GM23338 (cell line): ENCODE measurements at regions not wholly inside any gene's neighbourhood (a gene's known extent, or its start where the extent isn't known, plus 50 kb on each side); places are given as distances from the start of the nearest gene placed in this dataset.

ENCODE experiments used
- ATAC-seq: fragments of 200-7000 bp; cut with Tn5 transposase; 3 replicates; pipeline ENCODE4 v1.9.1; 2020
- DNase-seq: peaks from one replicate; pipeline ENCODE4 v3.0.0-alpha.2; 2015; ENCODE audit warnings: low spot score
- H2AFZ ChIP-seq: fragments of 200-600 bp; sonication (generic); 2 replicates; pipeline ENCODE4 v1.8.0; 2016; ENCODE audit warnings: antibody characterized with exemption, mild to moderate bottlenecking, moderate library complexity
- H3F3A ChIP-seq: fragments of 200-600 bp; sonication (generic); replicated peaks from 2 replicates; pipeline ENCODE4 v1.8.0; 2017; ENCODE audit warnings: antibody characterized with exemption, mixed run types, low read depth
- H3K27ac ChIP-seq: fragments of 200-600 bp; sonication (generic); 2 replicates; pipeline ENCODE4 v1.6.1; 2016; ENCODE audit warnings: low read depth
- H3K27me3 ChIP-seq: fragments of 200-600 bp; sonication (generic); 2 replicates; pipeline ENCODE4 v1.8.0; 2016; ENCODE audit warnings: mild to moderate bottlenecking, mixed run types, moderate library complexity; ENCODE audit not compliant: insufficient read depth
- H3K36me3 ChIP-seq: fragments of 200-600 bp; sonication (generic); 2 replicates; pipeline ENCODE4 v1.8.0; 2016; ENCODE audit warnings: mild to moderate bottlenecking; ENCODE audit not compliant: insufficient read depth
- H3K4me1 ChIP-seq: fragments of 200-600 bp; sonication (generic); 2 replicates; pipeline ENCODE4 v1.8.0; 2016; ENCODE audit warnings: mild to moderate bottlenecking, moderate library complexity; ENCODE audit not compliant: insufficient read depth
- H3K4me2 ChIP-seq: fragments of 200-600 bp; sonication (generic); 2 replicates; pipeline ENCODE4 v1.7.1; 2017; ENCODE audit warnings: mixed run types
- H3K4me3 ChIP-seq: fragments of 200-600 bp; sonication (generic); 2 replicates; pipeline ENCODE4 v1.6.1; 2016; ENCODE audit warnings: mixed run types
- H3K79me2 ChIP-seq: fragments of 200-600 bp; sonication (generic); replicated peaks from 2 replicates; pipeline ENCODE4 v1.8.0; 2017; ENCODE audit warnings: mild to moderate bottlenecking; ENCODE audit not compliant: insufficient read depth
- H3K9me2 ChIP-seq: fragments of 200-600 bp; sonication (generic); 2 replicates; pipeline ENCODE4 v1.8.0; 2017; ENCODE audit not compliant: insufficient read depth
- H4K20me1 ChIP-seq: fragments of 200-600 bp; sonication (generic); replicated peaks from 2 replicates; pipeline ENCODE4 v1.8.0; 2017; ENCODE audit warnings: mild to moderate bottlenecking; ENCODE audit not compliant: insufficient read depth
- H3K27ac Mint-ChIP-seq: 2 replicates; pipeline ENCODE4 v1.8.0; 2020; ENCODE audit warnings: inconsistent platforms, mild to moderate bottlenecking, moderate library complexity, mixed read lengths
- H3K27me3 Mint-ChIP-seq: 3 replicates; pipeline ENCODE4 v1.8.0; 2022; ENCODE audit warnings: low read depth, mild to moderate bottlenecking, moderate library complexity, mixed read lengths, inconsistent platforms; ENCODE audit not compliant: insufficient read depth, poor library complexity
- H3K36me3 Mint-ChIP-seq: 3 replicates; pipeline ENCODE4 v1.8.0; 2021; ENCODE audit warnings: low read depth, mild to moderate bottlenecking, inconsistent platforms, moderate library complexity, mixed read lengths
- H3K4me1 Mint-ChIP-seq: 3 replicates; pipeline ENCODE4 v1.8.0; 2020; ENCODE audit warnings: mild to moderate bottlenecking, inconsistent platforms, mixed read lengths
- H3K4me3 Mint-ChIP-seq: 3 replicates; pipeline ENCODE4 v1.8.0; 2021; ENCODE audit warnings: moderate library complexity, mild to moderate bottlenecking, inconsistent platforms, mixed read lengths
- H3K9me3 Mint-ChIP-seq: 3 replicates; pipeline ENCODE4 v1.8.0; 2020; ENCODE audit warnings: moderate library complexity, mild to moderate bottlenecking, inconsistent platforms, mixed read lengths
- CREB1 ChIP-seq: fragments of 250-450 bp; sonication (Bioruptor Pico); IDR thresholded peaks from 2 replicates; pipeline ENCODE4 v1.5.0; 2020; ENCODE audit warnings: low read depth, mild to moderate bottlenecking, moderate library complexity
- EZH2 ChIP-seq: fragments of 200-600 bp; sonication (generic); IDR thresholded peaks from one replicate; pipeline ENCODE4 v1.8.0; 2017; ENCODE audit warnings: antibody characterized with exemption, mild to moderate bottlenecking, low read depth; ENCODE audit not compliant: unreplicated experiment
- EZH2phosphoT487 ChIP-seq: fragments of 200-600 bp; sonication (generic); IDR thresholded peaks from one replicate; pipeline ENCODE4 v1.8.1; 2018; ENCODE audit warnings: antibody characterized with exemption; ENCODE audit not compliant: unreplicated experiment
- JUNB ChIP-seq: IDR thresholded peaks from one replicate; pipeline ENCODE4 v1.6.1; 2016; ENCODE audit warnings: antibody characterized with exemption; ENCODE audit not compliant: unreplicated experiment
- NANOG ChIP-seq: IDR thresholded peaks from 2 replicates; pipeline ENCODE4 v1.6.1; 2016; ENCODE audit warnings: antibody characterized with exemption, borderline replicate concordance
- POLR2AphosphoS5 ChIP-seq: IDR thresholded peaks from 2 replicates; pipeline ENCODE4 v1.6.1; 2016; ENCODE audit warnings: antibody characterized with exemption, low read depth
- REST ChIP-seq: IDR thresholded peaks from one replicate; pipeline ENCODE4 v1.6.1; 2018; ENCODE audit warnings: antibody characterized with exemption; ENCODE audit not compliant: unreplicated experiment
- STAT1 ChIP-seq: IDR thresholded peaks from one replicate; pipeline ENCODE4 v1.6.1; 2016; ENCODE audit warnings: antibody characterized with exemption; ENCODE audit not compliant: unreplicated experiment
- ZNF114 ChIP-seq: fragments of 250-450 bp; sonication (Bioruptor Pico); IDR thresholded peaks from 2 replicates; pipeline ENCODE4 v1.5.0; 2020; ENCODE audit warnings: mild to moderate bottlenecking, moderate library complexity
- ZNF331 ChIP-seq: fragments of 250-450 bp; sonication (Bioruptor Pico); IDR thresholded peaks from 2 replicates; pipeline ENCODE4 v1.5.0; 2020; ENCODE audit warnings: low read depth, mild to moderate bottlenecking, moderate library complexity
- ZNF462 ChIP-seq: fragments of 250-450 bp; sonication (Bioruptor Pico); IDR thresholded peaks from 2 replicates; pipeline ENCODE4 v1.5.0; 2020; ENCODE audit warnings: mild to moderate bottlenecking, moderate library complexity
- TF ChIP-seq, protein P1 (sequence below): IDR thresholded peaks from 2 replicates; pipeline ENCODE4 v1.6.1; 2016; ENCODE audit warnings: antibody characterized with exemption
- TF ChIP-seq, protein P2 (sequence below), 2 experiments: fragments of 200-600 bp in 1 of 2; sonication (generic) in 1 of 2; conservative IDR thresholded peaks; 2 replicates each; pipeline versions ENCODE4 v1.5.1 to v1.6.1; 2016 to 2017; ENCODE audit warnings: antibody characterized with exemption in 2 of 2, low read depth in 2 of 2, mild to moderate bottlenecking in 2 of 2, moderate library complexity in 1 of 2

DNA sequence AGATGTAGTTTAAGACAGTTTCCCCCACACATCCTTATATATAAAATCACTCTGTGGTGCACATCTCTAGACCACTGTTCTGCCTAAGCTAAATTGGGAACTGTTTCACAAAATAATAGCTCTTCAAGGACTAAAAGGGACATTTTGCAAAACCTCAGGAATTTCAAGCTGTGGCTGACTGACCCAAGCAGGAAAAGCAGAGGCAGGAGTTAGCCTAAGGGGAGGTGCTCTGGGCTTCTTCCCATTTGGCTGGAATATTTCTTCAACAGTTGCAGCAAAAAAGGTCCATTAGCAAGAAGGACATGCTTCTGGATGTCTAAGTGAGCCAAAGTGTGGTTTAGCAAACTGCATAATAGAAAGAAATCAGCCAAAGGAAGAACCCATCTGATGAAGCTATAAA, 551.2 kb upstream of the ANKRD30A start:
- no peak overlapping the region for H3K27ac ChIP-seq
- H3K4me3 Mint-ChIP-seq, result no peak overlapping the region
- no peaks in the 10 kb centered on the region for H3K36me3 Mint-ChIP-seq
- peaks cover 10% of the 10 kb centered on the region; the same call in 2 of the 3 replicates for H3K4me1 Mint-ChIP-seq
- H3K4me3 ChIP-seq, result no peak overlapping the region
- peaks cover 2% of the 10 kb centered on the region for H3K27me3 Mint-ChIP-seq
- 0 out of 3 replicates have a peak, but pooled peaks cover 4% of the 10 kb centered on the region for H3K9me3 Mint-ChIP-seq
- H3K27me3 ChIP-seq, result no peaks in the 10 kb centered on the region
- no peaks in the 10 kb centered on the region for H4K20me1 ChIP-seq
- no peak overlapping the region for H3K27ac Mint-ChIP-seq
- H3K4me2 ChIP-seq, result no peak overlapping the region
- H3K36me3 ChIP-seq, result no peaks in the 10 kb centered on the region
- H3K4me1 ChIP-seq, result peaks cover 5% of the 10 kb centered on the region; the same call in 1 of the 2 replicates
- H3K79me2 ChIP-seq, result no peaks in the 10 kb centered on the region
- ATAC-seq (no peak), DNase-seq (no peak)
- TF ChIP-seq, protein P1, sequence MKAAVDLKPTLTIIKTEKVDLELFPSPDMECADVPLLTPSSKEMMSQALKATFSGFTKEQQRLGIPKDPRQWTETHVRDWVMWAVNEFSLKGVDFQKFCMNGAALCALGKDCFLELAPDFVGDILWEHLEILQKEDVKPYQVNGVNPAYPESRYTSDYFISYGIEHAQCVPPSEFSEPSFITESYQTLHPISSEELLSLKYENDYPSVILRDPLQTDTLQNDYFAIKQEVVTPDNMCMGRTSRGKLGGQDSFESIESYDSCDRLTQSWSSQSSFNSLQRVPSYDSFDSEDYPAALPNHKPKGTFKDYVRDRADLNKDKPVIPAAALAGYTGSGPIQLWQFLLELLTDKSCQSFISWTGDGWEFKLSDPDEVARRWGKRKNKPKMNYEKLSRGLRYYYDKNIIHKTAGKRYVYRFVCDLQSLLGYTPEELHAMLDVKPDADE, result no peak
- TF ChIP-seq JUNB (no peak), NANOG (no peak), ZNF114 (CRISPR knock-in tag) (no peak), CREB1 (CRISPR knock-in tag) (no peak), ZNF462 (no peak), EZH2phosphoT487 (no peak), POLR2AphosphoS5 (no peak), STAT1 (no peak), ZNF331 (CRISPR knock-in tag) (no peak), REST (no peak), EZH2 (no peak)
- TF ChIP-seq, protein P2, sequence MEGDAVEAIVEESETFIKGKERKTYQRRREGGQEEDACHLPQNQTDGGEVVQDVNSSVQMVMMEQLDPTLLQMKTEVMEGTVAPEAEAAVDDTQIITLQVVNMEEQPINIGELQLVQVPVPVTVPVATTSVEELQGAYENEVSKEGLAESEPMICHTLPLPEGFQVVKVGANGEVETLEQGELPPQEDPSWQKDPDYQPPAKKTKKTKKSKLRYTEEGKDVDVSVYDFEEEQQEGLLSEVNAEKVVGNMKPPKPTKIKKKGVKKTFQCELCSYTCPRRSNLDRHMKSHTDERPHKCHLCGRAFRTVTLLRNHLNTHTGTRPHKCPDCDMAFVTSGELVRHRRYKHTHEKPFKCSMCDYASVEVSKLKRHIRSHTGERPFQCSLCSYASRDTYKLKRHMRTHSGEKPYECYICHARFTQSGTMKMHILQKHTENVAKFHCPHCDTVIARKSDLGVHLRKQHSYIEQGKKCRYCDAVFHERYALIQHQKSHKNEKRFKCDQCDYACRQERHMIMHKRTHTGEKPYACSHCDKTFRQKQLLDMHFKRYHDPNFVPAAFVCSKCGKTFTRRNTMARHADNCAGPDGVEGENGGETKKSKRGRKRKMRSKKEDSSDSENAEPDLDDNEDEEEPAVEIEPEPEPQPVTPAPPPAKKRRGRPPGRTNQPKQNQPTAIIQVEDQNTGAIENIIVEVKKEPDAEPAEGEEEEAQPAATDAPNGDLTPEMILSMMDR (conservative IDR thresholded peaks at IDR 0.05; ENCODE audit: low read depth in 2 of 2), result no peak
- no peak overlapping the region; the same call in 1 of the 2 replicates for H2AFZ ChIP-seq
- H3K9me2 ChIP-seq, result no peaks in the 10 kb centered on the region
- no peaks in the 10 kb centered on the region for H3F3A ChIP-seq
